GM12878 (cell line): ENCODE measurements at regions not wholly inside any gene's neighbourhood (a gene's known extent, or its start where the extent isn't known, plus 50 kb on each side); places are given as distances from the start of the nearest gene placed in this dataset.

Source experiments
- ATAC-seq: fragments of 200-7000 bp; cut with Tn5 transposase; 3 replicates; pipeline ENCODE4 v1.9.1; 2020; ENCODE audit warnings: mild to moderate bottlenecking, moderate library complexity
- BruUV-seq: library from RNA; stranded (reverse); fragments of 400-500 nt; replicated peaks from 2 replicates; lab custom pipeline; 2021; lab: Mats Ljungman, UMichigan
- CTCF ChIA-PET: fragments of 300-600 bp; sonication (Branson Sonifier 250); formaldehyde crosslinking; extraction: SDS; loops from one replicate; lab custom pipeline; 2021; ENCODE audit warnings: inconsistent platforms; lab: Yijun Ruan, JAX
- POLR2A ChIA-PET: fragments of 350-600 bp; formaldehyde crosslinking; extraction: SDS; loops from one replicate; lab custom pipeline; 2021; ENCODE audit warnings: inconsistent platforms; lab: Charles Lee
- RAD21 ChIA-PET: fragments of 300-600 bp; sonication (Branson Sonifier 250); formaldehyde crosslinking; loops from one replicate; lab custom pipeline; 2023; ENCODE audit warnings: antibody characterized with exemption; ENCODE audit not compliant: unreplicated experiment; lab: Charles Lee
- SMC1A ChIA-PET: fragments of 300-600 bp; sonication (Branson Sonifier 250); formaldehyde crosslinking; loops from one replicate; lab custom pipeline; 2023; ENCODE audit not compliant: unreplicated experiment, uncharacterized antibody; lab: Charles Lee
- DNase-seq: peaks from one replicate; pipeline ENCODE4 v3.0.0-alpha.2; 2011; ENCODE audit warnings: low read depth, low spot score
- FAIRE-seq: peaks from 3 replicates; lab custom pipeline; 2011; peaks lifted over from hg19 to GRCh38; lab: Jason Lieb, UNC
- H2AFZ ChIP-seq: 2 replicates; pipeline ENCODE4 v1.6.0; 2011; ENCODE audit warnings: low read depth, low read length, control low read depth; ENCODE audit not compliant: control insufficient read depth
- H3K27ac ChIP-seq: 2 replicates; pipeline ENCODE4 v1.5.1; 2011; ENCODE audit warnings: control low read depth; ENCODE audit not compliant: control insufficient read depth, insufficient read depth
- H3K27me3 ChIP-seq, 2 experiments: replicated peaks in 1 of 2; 2 replicates each; pipeline versions ENCODE4 v1.6.0 to v1.6.1; 2011; ENCODE audit warnings: low read length in 1 of 2; ENCODE audit not compliant: control insufficient read depth in 2 of 2, insufficient read depth in 2 of 2
- H3K36me3 ChIP-seq, 2 experiments: 2 replicates each; pipeline ENCODE4 v1.5.1; 2011; ENCODE audit warnings: low read length in 1 of 2; ENCODE audit not compliant: control insufficient read depth in 2 of 2, insufficient read depth in 2 of 2
- H3K4me1 ChIP-seq: 2 replicates; pipeline ENCODE4 v1.6.1; 2011; ENCODE audit warnings: mild to moderate bottlenecking, low read length, moderate library complexity, mixed read lengths; ENCODE audit not compliant: control insufficient read depth, insufficient read depth
- H3K4me2 ChIP-seq: 2 replicates; pipeline ENCODE4 v1.6.0; 2011; ENCODE audit warnings: control low read depth; ENCODE audit not compliant: control insufficient read depth, insufficient read depth
- H3K4me3 ChIP-seq: fragments of 200-600 bp; sonication (generic); 2 replicates; pipeline ENCODE4 v1.5.1; 2016
- H3K79me2 ChIP-seq: 2 replicates; pipeline ENCODE4 v1.6.0; 2011; ENCODE audit warnings: low read length; ENCODE audit not compliant: control insufficient read depth, insufficient read depth
- H3K9ac ChIP-seq: 2 replicates; pipeline ENCODE4 v1.8.0; 2011; ENCODE audit warnings: low read length, control low read depth, mixed read lengths; ENCODE audit not compliant: control insufficient read depth, insufficient read depth
- H3K9me3 ChIP-seq: replicated peaks from 3 replicates; pipeline ENCODE4 v1.5.1; 2011; ENCODE audit warnings: mild to moderate bottlenecking, low read length; ENCODE audit not compliant: control insufficient read depth, insufficient read depth
- H4K20me1 ChIP-seq: 2 replicates; pipeline ENCODE4 v1.6.0; 2011; ENCODE audit not compliant: control insufficient read depth, insufficient read depth
- BCL11A ChIP-seq: IDR thresholded peaks from 2 replicates; pipeline ENCODE4 v1.6.1; 2011; ENCODE audit warnings: low read depth, low read length
- BRCA1 ChIP-seq: IDR thresholded peaks from 2 replicates; pipeline ENCODE4 v1.6.1; 2011; ENCODE audit warnings: low read depth, low read length, improper control_type of control experiment
- IRF4 ChIP-seq: IDR thresholded peaks from 2 replicates; pipeline ENCODE4 v1.6.1; 2011; ENCODE audit warnings: low read depth, low read length
- IRF5 ChIP-seq: fragments of 450-650 bp; IDR thresholded peaks from 2 replicates; pipeline ENCODE4 v1.6.1; 2017; ENCODE audit warnings: borderline replicate concordance
- PRDM15 ChIP-seq: fragments of 450-650 bp; formaldehyde crosslinking; IDR thresholded peaks from 2 replicates; pipeline ENCODE4 v1.4.0; 2020; ENCODE audit warnings: mild to moderate bottlenecking, moderate library complexity
- WGBS: methylation state at CpG from one replicate; pipeline ENCODE4 v1.1.6; 2016; ENCODE audit warnings: low lambda C conversion rate; ENCODE audit not compliant: insufficient replicate concordance, insufficient coverage; ENCODE audit errors: missing lambda C conversion rate; 5-methylcytosine and 5-hydroxymethylcytosine counted together
- in situ Hi-C: fragments of 300-500 bp; cut with MboI; formaldehyde crosslinking; loops from 9 replicates; pipeline ENCODE4 v1.14.3; 2018; ENCODE audit warnings: mixed read lengths
- intact Hi-C: fragments of 100-400 bp; cut with micrococcal nuclease; formaldehyde crosslinking; loops from one replicate; pipeline ENCODE4 v1.14.2; 2022; ENCODE audit not compliant: unreplicated experiment

GRCh38 chrX:94430091-94430490, 756.1 kb downstream of the FAM133A start (continued):
- no peak for TF ChIP-seq PRDM15 (CRISPR knock-in tag)
- TF ChIP-seq BCL11A: no peak
- TF ChIP-seq, all 136 proteins: peak for 0

- Histone ChIP-seq H3K4me3 (no peak overlapping the region), H4K20me1 (no peaks in the 10 kb centered on the region), H3K79me2 (no peaks in the 10 kb centered on the region), H2AFZ (no peak overlapping the region), H3K9ac (no peak overlapping the region), H3K4me2 (no peak overlapping the region), H3K9me3 (no peaks in the 10 kb centered on the region), H3K27me3 (no peaks in the 10 kb centered on the region), H3K36me3 (no peaks in the 10 kb centered on the region), H3K27ac (no peak overlapping the region), H3K4me1 (no peaks in the 10 kb centered on the region)
- no peak for ATAC-seq
- ChIA-PET POLR2A (no interaction called here), SMC1A (no interaction called here), RAD21 (no interaction called here), CTCF (no interaction called here)
- intact Hi-C loops: no loop called here
- no peak for TF ChIP-seq BRCA1
- no peak for TF ChIP-seq IRF4
- TF ChIP-seq IRF5: no peak
- no peak for FAIRE-seq
- no TSS peak for BruUV-seq
- no peak for DNase-seq
- 46% methylated on average over 4 of the region's 4 CpGs for WGBS
- in situ Hi-C loops: no loop called here
Measured at GRCh38 chrX:94435799-94436198, 761.8 kb downstream of the FAM133A start.
